ENCODE measurements at regions not wholly inside any gene's neighbourhood (a gene's known extent, or its start where the extent isn't known, plus 50 kb on each side); places are given as distances from the start of the nearest gene placed in this dataset.
A peak's percentile ranks its signal among the peaks of the same experiment; 100 is the strongest.
"Not testable (repeated sequence)": the region's sequence is repeated elsewhere in the genome, so short reads cannot be mapped to it uniquely, and the experiment has no call there.

DNA sequence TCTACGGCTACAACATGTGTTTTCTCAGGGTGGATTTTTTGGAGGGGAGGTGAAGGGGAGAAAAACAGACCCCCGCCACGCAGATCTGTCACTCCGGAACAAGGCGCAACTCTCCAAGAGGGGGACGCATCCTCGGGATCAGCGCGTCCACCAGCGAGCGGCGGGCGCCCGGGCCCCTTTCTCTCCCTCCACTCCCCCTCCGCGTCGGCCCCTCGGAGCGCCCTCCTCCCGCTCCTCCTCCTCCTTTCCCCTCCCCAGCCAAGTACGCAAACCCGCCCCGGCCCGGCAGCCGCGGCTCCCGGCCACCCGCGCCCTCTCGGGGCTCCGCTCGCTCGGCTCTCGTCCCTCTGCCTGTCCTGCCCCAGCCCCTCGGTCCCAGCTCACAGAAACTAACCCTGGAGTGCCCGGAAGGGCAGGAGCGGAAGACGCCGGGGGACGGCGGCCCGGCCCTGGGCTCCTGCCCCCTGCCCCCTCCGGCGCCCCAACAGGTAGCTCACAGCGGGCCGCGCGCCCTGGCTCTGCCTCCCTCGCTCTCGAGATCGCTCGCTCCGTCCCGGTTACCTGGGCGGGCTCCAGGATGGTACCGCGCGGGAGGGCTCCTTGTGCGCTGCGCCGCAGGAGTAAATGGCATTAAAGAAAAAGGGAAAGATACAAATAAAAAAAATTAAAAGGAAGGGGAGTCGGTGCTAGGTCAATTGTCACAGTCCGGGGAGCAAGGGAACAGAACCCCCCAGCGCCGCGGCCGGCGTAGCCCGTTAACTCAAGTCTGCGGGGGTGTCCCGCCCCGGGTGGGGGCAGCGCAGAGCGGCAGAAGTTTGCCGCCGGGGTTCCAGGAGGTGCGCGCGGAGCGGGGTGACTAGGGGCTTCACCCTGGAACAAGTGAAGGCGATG, 131.4 kb upstream of the C11orf58 start:
- no peak for DNase-seq (ENCODE audit: low read depth, low spot score)
- H3K4me3 ChIP-seq (ENCODE audit: low read length): no peak overlapping the region

DNA sequence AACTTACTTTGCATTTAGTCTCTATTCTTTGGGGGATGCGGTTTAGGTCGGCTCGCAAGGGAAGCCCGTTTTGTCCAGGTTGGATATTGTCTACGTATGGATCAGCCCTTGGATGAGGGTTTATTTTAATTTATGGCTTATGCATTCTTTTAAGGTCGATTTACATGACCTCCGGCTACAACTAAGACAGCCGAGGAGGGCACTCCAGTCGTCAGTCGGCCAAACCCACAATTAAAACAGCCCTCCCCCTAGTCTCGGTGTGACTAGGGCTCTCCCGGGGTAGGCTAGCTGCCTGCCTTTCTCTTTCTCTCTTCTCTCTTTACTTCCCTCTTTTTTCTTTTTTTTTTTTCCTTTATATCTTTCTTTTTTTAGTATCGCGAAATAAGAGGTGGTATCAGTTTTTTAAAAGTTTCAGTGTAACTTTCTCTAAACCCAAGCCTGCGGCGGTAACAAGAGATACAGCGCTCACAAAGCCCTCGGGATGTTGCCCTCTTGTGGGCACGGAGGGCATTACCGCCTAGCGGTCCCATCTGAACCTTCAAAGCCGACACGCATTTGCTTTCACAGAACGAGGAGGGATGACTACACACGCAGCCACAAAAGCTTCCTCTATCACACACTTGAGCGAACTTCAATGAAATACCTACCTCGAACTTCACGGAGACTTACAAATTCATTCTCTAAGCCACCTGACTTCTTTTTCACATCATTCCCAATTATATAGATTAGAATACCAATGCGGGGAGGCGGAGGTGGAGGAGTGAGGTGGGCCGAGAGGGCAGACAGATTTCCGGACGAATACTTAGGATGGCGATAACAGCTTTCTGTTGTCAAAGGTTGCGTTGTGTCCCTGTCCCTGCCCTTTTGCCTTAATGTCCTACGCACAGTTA, 132.3 kb upstream of the C11orf58 start:
- H3K4me3 ChIP-seq (ENCODE audit: low read length): no peak overlapping the region
- peak; percentile 82 for DNase-seq (ENCODE audit: low read depth, low spot score)

- H3K4me3 ChIP-seq (ENCODE audit: low read length): no peak overlapping the region
- DNase-seq (ENCODE audit: low read depth, low spot score): no peak
Observed at GRCh38 chr11:16605389-16605893, 133.0 kb upstream of the C11orf58 start.

DNA sequence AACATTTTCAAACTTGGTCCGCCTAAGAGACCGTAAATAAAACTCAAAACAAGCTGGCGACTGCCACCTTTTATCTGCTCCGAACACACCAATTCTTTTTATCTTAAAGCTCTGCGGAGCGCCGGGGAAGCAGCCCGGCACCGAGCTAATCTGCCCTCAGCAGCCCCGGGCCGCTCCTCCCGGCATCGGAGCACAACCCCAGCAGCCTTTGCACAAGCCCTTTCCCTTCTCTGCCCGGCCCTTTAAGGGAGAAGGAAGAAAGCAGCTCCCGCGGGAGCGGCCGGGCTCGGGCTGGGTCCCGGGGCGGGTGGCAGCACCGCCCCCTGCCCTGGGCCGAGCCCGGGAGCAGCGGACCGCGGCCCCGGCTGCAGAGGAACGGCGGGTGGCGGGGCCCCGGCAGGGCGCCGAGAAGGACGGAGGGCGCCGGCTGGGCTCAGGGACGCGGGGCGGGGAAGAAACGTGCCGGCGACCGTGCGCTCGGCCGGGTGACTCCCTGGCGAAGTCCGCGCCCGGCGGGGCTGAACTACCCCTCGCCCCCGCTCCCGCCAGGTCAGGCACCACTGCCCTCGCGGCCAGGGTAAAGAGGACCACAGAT, 133.6 kb upstream of the C11orf58 start:
- H3K4me3 ChIP-seq (ENCODE audit: low read length): no peak overlapping the region
- DNase-seq (ENCODE audit: low read depth, low spot score): no peak

DNA sequence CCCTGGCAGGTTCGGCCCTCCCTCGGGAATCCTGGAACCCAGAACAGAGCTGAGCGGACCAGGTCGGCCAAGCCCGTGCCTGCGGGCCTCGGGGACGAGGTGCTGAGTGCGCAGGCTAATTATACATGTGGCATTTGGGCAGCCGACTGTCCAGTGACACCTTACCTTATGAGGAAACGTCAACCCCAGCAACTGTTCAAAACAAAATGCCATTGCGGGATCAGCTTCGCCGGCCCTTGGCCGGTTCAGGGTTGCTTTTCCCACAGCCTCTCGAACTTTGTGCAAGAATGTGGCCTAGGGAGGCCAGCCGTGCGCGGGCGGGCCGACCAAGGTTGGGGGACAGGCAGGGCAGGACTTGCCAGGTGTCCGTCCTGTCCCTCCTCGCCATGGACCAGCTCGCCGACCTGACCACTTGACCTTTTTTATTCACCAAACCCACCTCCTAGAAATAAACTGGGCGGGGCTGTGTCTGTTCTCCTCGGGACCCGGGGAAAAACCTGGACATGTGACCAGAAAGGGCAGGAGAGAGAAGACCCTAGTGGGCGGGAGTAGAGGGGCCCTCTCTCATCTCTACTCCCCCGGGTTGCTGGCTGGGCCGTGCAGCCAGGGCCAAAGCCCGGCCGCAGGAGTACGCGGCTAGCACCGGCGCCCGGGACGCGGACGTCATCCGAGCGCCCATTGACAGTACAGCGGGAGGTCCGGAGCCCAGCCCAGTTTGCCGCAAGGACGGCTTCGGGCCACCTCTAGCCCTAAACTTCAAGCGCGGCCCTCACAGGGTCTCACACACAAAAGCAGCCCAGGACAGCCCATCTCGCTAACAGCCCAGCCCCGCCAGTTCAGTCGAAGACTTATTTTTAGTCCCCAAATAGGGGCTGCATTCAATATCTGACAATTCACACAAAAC, 134.3 kb upstream of the C11orf58 start:
- no peak for DNase-seq (ENCODE audit: low read depth, low spot score)
- H3K4me3 ChIP-seq (ENCODE audit: low read length): no peak overlapping the region

DNA sequence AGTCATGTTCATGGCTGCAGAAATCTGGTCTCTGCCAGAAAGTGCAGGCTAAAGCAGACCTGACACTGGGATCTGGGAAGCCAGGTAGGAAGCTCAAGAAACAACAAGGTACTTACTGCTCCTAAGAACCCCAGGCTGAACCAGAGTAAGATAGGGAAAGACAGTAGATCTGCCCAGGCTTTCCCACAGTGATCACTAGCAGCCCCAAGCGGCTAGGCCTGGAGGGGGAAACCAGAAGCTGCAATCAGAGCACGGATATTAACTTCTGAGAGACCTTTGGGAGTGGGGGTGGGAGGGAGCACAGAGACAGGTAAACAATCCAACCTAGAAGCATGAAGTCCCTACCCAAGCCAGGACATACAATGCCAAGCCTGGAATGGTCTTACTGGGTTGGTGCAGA, 135.2 kb upstream of the C11orf58 start:
- DNase-seq (ENCODE audit: low read depth, low spot score): no peak
- H3K4me3 ChIP-seq (ENCODE audit: low read length): no peak overlapping the region

GRCh38 chr11:16598906-16599305, 139.5 kb upstream of the C11orf58 start:
- DNase-seq (ENCODE audit: low read depth, low spot score): no peak
- no peak overlapping the region for H3K4me3 ChIP-seq (ENCODE audit: low read length)

DNA sequence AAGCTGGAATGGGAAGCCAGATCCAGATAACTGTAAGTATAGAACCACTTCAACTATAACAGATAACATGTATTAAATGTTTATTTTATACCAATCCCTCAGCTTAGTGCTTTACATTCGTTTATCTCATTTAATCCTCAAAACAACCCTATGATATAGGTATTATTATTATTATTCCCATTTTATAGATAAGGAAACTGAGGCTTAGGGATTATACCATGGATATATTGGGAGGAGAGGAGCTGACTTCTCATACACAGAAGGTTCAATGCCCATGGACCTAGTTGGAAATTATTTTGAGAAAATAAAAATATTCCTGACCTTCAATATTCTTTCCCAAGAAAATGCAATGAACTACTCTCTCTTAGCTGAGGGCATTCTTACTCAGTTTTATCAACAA, 140.4 kb upstream of the C11orf58 start:
- no peak overlapping the region for H3K4me3 ChIP-seq (ENCODE audit: low read length)
- no peak for DNase-seq (ENCODE audit: low read depth, low spot score)

DNA sequence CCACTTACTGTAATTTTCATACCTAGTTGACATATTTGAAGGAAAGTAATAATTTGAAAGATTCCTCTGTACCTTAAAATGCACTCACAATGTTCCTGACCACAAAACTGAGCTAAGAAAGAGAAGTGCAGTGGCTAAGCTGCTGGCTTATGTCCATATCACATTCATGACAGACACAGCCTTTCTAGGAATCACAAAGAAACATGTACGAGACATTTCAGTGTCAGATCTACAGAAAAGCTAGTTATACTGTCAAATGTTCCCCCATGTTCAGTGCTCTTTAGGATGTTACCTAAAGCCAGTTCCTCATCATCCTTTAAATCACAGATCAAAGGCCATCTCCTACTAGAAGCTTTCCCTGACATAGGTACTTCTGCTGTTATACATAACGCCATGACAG, 142.2 kb upstream of the C11orf58 start:
- no peak overlapping the region for H3K4me3 ChIP-seq (ENCODE audit: low read length)
- no peak for DNase-seq (ENCODE audit: low read depth, low spot score)

DNA sequence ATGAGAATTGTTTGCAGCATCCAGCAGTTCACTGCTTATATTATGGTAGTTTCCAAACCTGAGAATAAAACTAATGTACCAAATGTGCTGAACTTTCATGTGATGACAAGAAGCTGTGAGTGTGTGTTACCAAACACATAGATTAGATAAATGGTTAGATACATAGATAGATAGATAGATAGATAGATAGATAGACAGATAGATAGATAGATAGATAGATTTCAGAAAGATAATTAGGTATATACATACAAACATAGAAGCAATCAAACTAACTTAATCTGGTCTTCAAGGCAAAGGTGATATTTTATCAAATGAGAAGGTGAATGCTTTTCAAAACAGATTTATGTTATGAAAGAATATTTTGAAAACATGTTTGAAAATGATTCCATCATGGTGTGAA, 147.3 kb upstream of the C11orf58 start:
- DNase-seq (ENCODE audit: low read depth, low spot score): no peak
- no peak overlapping the region for H3K4me3 ChIP-seq (ENCODE audit: low read length)

DNA sequence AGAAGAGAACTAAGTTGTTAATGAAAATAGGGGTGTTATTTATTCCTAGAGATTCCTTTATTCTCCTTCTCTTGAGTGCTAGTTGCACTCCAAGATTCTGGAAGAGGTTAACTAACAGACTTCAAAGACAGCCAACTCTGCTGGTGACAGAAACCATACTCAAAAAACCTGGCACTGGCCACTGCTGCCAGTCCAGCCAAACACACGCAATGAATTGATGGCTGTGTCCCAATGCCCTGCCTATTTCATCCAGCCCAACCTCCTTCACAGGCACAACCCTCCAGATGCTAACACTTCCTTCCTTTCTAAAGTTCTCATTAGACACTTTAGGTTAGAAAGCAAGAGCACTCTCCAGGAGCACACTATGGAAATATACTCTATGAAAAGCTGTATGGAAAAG, 150.8 kb upstream of the C11orf58 start:
- H3K4me3 ChIP-seq (ENCODE audit: low read length): no peak overlapping the region

DNA sequence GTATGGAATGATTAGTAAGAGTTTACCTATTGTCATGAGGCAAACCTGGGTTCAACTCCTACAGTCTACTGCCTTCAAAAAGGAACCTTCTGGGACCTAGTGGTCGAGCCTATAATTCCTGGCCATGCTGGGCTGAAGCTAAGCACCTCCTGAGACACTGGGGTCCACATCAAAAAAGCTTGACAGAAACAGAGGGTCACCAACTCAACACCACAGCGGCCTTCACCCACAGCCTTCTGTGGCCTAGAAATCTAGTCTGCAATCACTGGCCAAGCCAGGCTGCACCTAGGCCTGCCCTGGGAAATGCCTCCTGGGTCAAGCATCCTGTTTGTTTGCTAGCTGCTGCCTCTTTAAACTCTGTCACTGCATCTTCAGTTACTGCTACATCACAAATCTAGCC, 153.9 kb upstream of the C11orf58 start:
- no peak overlapping the region for H3K4me3 ChIP-seq (ENCODE audit: low read length)
- DNase-seq (ENCODE audit: low read depth, low spot score): no peak

More for the DNA sequence above, 150.8 kb upstream of the C11orf58 start:
- no peak for DNase-seq (ENCODE audit: low read depth, low spot score)

DNA sequence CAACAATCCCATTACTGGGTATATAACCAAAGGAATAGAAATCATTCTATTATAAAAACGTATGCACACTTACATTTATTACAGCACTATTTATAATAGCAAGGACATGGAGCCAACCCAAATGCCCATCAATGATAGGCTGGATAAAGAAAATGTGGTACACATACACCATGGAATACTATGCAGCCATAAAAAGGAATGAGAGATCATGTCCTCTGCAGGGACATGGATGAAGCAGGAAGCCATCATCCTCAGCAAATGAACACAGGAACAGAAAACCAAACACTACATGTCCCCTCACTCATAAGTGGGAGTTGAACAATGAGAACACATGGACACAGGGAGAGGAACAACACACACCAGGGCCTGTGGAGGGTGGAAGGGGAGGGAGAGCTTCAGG, 157.4 kb upstream of the C11orf58 start:
- not testable (repeated sequence) for DNase-seq (ENCODE audit: low read depth, low spot score)

DNA sequence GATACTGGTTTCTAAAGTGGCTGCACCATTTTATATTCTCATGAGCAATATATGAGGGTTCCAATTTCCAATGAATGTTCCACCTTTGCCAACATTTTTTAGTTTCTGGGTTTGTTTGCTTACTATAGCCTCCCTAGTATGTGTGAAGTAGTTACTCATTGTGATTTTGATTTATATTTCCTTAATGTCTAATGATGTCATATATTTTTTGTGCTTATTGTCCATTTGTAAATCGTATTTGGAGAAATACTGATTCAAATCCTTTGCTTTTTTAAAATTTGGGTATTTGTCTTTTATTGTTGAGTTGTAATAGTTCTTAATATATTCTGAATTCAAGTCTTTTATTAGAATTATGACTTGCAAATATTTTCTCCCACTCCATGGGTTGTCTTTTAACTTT, 161.0 kb upstream of the C11orf58 start:
- H3K4me3 ChIP-seq (ENCODE audit: low read length): no peak overlapping the region
- DNase-seq (ENCODE audit: low read depth, low spot score): no peak

More for the DNA sequence above, 157.4 kb upstream of the C11orf58 start:
- not testable (repeated sequence) for H3K4me3 ChIP-seq (ENCODE audit: low read length)

DNA sequence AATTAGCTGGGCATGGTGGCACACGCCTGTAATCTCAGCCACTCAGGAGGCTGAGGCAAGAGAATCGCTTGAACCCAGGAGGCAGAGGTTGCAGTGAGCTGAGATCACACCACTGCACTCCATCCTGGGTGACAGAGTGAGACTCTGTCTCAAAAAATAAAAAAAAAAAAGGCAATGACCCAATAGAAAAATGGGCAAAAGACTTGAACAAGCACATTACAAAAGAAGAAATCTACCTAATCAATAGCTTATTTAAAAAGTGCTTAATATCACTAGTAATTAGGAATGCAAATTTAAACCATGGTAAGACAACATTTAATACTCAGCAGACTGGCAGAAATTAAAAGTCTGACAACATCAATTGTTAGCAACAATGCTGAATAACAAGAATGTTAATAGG, 163.6 kb upstream of the C11orf58 start:
- DNase-seq (ENCODE audit: low read depth, low spot score); H3K4me3 ChIP-seq (ENCODE audit: low read length): not testable (repeated sequence)

- DNase-seq (ENCODE audit: low read depth, low spot score): no peak
Observed at GRCh38 chr11:16572945-16573344, 165.5 kb upstream of the C11orf58 start.

DNA sequence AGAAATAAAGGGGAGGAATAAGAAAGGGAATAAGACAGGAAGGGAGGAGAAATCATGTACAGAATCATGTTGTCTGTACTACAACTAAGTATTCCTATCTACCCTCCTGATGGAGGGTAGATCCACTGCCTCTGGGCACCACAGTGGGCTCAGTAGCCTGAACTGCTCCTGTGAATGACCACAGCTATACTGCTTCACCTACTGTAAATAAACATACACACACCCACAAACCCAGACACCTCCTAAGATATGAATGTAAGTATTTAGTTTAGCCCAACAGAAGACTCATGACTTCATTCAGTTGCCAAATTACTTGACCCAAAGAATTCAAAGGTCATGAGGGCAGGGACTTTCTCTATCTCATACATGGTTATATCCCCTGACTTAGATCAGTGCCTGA, 177.3 kb upstream of the C11orf58 start:
- H3K4me3 ChIP-seq (ENCODE audit: low read length): no peak overlapping the region
- DNase-seq (ENCODE audit: low read depth, low spot score): no peak

More at GRCh38 chr11:16572945-16573344, 165.5 kb upstream of the C11orf58 start:
- H3K4me3 ChIP-seq (ENCODE audit: low read length): no peak overlapping the region

DNA sequence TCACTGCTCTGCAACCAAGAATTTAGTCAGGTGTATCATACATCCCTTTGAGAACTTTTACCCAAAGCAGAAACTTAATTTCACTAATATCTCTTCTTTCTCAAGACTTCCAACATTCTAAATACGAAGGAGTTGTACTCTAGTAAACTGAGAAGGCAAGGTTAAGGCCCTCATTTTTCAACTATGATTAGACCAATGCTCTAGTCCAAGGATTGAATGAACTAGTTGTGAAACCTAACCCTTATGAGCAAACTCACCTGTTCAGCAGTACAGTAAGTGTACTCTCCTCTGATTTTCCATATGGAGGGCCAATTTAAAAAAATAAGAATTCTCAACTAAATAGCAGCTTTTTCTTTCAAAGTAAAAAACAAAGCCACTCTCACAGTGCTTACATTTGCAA, 180.0 kb upstream of the C11orf58 start:
- H3K4me3 ChIP-seq (ENCODE audit: low read length): no peak overlapping the region
- no peak for DNase-seq (ENCODE audit: low read depth, low spot score)

DNA sequence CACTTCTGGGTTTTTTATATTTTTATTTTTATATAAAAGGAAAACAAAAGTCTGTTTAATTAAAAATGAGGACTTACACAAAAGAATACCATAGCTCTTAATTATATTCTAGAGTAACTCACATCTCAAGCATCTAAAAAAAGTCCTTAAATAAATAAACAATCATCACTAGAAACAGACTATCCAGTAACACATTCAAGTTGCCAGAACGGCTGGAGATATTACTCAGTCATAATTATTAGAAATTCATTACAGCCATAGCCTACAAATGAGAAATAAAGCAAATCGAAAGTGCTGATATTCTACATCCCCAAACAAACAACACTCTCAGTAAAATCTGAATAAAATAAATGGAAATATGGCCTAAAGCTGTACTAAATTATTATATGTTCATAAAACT, 182.5 kb upstream of the C11orf58 start:
- H3K4me3 ChIP-seq (ENCODE audit: low read length): no peak overlapping the region
- no peak for DNase-seq (ENCODE audit: low read depth, low spot score)

All from Jurkat, Clone E6-1 (cell line).